T1000 (cell line): ENCODE measurements at regions not wholly inside any gene's neighbourhood (a gene's known extent, or its start where the extent isn't known, plus 50 kb on each side); places are given as distances from the start of the nearest gene placed in this dataset.
"Not testable (repeated sequence)": the region's sequence is repeated elsewhere in the genome, so short reads cannot be mapped to it uniquely, and the experiment has no call there.

ENCODE experiments used
- DNase-seq: peaks from one replicate; lab custom pipeline; 2025; ENCODE audit warnings: mixed read lengths; lab: John Stamatoyannopoulos, UW

DNA sequence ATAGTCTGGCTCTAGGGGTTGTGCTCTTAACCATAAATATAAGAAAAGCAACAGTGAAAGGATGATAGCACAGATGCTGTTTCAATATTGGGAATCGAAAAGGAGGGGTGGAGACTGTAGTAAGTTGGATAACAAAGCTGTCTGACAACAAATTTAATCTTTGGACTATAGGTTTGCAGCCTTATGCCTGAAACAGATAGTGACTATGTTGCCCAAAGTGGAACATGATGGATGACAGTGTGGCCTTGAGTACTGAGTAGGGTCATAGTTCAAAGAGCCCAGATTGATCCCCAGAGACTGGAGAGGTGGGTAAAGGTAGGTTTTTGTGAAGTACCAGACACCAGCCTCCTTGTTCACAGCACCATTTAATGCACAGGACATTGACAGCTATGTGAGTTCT, 144.0 kb upstream of the PALMD start:
- DNase-seq = no peak

DNA sequence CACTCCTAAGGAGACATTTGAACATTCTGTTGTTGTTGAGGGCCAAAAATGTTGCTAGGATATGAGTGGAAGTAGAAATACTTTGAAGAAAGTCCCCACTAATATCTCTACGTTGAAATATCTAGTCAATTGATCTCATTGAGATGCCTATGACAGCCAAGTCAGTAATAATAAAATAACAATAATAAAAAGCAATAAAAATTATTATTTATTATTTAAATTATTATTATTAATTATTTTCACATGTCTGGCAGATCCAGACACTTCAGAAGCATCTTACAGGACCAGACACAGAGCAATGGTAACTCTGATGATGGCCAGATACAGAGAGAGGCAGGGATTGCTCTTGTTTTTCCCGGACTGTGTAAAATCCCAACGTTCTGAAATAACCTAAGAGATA, 143.5 kb upstream of the PALMD start:
- DNase-seq = no peak

DNA sequence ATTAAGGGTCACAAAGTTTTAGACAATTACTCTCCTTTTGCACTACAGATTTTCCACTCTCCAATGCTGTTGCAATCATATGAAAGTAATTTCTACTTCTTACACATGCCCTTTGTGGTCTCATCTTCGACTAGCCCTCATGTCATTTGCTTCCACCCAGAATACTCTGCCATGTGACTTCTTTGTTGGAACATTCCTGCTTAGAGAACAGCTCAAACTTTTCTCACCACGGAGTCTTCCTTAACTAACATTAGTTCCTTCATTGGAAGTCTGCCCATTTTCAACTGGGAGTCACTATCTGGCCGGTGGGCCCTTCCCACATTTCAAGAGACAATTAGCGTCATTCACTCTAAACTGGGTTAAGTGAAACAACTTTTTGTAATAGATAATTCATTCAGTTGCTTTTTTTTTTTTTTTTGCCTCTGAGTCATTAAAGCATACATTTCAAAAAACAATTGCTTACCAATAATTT, 142.6 kb upstream of the PALMD start:
- DNase-seq = no peak

DNA sequence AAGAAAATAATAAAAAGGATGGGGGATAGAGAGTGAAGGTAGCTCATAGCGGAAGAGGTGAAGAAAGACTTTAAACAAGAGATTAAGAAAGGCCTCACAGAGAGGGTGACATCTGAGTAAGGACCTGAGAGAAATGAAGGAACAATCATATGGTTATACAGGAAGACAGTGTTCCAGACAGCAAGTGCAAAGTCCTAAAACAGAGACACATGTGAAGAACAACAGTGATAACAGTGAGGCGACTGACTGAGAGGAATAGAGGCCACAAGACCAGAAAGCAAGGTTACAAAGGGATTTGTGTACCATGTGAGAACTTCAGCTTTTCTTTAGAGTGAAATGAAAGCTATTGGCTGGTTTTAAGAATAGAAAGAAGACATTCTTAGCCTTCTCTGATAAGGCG, 141.6 kb upstream of the PALMD start:
- no peak for DNase-seq

DNA sequence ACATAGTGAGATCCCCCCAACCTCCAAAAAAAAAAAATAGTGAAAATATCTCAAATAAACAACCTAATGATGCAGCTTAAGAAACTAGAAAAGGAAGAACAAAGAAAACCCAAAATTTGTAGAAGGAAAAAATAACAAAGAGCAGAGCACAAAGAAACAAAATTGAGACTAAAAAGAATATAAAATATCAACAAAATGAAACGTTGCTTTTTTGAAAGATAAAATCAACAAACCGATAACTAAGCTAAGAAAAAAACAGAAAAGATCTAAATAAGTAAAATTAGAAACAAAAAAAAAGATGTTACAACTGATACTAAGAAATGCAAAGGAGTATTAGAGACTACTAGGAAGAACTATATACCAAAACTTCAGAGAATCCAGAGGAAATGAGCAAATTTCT, 139.3 kb upstream of the PALMD start:
- no peak for DNase-seq

DNA sequence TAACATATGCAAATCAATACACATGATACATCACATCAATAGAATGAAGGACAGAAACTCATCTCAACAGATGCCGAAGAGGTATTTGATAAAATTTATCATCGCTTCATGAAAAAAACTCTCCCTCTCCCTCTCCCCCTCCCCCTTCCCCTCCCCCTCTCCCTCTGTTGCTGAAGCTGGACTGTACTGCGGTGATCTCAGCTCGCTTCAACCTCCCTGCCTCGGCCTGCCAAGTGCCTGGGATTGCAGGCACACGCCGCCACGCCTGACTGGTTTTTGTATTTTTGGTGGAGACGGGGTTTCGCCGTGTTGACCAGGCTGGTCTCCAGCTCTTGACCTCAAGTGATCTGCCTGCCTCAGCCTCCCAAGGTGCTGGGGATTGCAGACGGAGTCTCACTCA, 138.5 kb upstream of the PALMD start:
- DNase-seq = not testable (repeated sequence)

DNA sequence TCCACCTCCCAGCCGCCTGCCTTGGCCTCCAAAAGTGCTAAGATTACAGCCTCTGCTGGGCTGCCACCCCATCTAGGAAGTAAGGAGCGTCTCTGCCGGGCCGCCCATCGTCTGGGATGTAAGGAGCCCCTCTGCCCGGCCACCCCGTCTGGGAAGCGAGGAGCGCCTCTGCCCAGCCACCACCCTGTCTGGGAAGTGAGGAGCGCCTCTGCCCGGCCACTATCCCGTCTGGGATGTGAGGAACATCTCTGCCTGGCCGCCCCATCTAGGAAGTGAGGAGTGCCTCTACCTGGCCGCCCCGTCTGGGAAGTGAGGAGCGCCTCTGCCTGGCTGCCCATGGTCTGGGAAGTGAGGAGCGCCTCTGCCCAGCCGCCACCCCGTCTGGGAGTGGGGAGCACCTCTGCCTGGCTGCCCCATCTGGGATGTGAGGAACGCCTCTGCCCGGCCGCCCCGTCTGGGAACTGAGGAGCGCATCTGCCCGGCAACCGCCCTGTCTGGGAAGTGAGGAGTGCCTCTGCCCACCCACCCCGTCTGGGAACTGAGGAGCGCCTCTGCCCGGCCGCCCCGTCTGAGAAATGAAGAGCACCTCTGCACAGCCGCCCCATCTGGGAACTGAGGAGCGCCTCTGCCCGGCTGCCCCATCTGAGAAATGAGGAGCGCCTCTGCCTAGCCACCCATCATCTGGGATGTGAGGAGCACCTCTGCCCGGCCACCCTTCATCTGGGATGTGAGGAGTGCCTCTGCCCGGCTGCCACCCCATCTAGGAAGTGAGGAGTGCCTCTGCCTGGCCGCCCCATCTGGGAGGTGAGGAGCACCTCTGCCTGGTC, 137.8 kb upstream of the PALMD start:
- no peak for DNase-seq

DNA sequence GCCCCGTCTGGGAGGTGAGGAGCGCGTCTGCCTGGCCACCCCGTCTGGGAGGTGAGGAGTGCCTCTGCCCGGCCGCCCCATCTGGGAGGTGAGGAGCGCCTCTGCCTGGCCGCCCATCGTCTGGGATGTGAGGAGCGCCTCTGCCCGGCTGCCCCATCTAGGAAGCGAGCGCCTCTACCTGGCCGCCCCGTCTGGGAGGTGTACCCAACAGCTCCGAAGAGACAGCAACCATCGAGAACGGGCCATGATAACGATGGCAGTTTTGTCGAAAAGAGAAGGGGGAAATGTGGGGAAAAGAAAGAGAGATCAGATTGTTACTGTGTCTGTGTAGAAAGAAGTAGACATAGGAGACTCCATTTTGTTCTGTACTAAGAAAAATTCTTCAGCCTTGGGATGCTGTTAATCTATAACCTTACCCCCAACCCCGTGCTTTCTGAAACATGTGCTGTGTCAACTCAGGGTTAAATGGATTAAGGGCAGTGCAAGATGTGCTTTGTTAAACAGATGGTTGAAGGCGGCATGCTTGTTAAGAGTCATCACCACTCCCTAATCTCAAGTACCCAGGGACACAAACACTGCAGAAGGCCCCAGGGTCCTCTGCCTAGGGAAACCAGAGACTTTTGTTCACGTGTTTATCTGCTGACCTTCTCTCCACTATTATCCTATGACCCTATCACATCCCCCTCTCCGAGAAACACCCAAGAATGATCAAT, 137.0 kb upstream of the PALMD start:
- not testable (repeated sequence) for DNase-seq

DNA sequence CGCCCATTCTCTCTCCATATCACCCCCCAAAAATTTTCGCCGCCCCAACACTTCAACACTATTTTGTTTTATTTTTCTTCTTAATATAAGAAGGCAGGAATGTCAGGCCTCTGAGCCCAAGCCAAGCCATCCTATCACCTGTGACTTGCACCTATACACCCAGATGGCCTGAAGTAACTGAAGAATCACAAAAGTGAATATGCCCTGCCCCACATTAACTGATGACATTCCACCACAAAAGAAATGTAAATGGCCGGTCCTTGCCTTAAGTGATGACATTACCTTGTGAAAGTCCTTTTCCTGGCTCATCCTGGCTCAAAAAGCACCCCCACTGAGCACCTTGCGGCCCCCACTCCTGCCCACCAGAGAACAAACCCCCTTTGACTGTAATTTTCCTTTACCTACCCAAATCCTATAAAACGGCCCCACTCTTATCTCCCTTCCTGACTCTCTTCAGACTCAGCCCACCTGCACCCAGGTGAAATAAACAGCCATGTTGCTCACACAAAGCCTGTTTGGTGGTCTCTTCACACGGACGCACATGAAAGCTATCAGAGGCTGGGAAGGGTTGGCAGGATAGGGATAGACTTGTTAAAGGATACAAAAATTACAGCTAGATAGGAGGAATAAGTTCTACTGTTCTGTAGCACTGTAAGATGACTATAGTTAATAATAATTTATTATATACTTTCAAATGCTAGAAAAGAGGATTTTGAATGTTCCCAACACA, 130.9 kb upstream of the PALMD start:
- DNase-seq = not testable (repeated sequence)

DNA sequence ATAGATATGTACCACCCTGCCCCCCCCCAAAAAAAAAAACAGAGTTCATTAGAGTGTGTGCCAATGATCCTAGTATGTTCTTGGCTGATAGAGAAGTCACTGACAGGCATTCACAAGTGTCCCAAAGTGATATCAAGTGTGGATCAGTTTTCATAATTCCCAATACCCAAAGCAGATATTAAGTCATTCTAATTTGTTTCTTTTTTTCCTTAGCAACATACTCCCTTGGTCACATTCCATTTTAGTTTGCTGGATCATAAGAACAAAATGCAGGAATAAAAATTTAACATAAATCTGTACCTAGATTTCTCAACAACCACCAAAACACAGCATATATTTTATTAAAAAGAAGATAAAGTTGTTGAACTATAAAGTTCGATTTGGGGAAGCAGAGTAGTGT, 129.8 kb upstream of the PALMD start:
- DNase-seq = no peak

DNA sequence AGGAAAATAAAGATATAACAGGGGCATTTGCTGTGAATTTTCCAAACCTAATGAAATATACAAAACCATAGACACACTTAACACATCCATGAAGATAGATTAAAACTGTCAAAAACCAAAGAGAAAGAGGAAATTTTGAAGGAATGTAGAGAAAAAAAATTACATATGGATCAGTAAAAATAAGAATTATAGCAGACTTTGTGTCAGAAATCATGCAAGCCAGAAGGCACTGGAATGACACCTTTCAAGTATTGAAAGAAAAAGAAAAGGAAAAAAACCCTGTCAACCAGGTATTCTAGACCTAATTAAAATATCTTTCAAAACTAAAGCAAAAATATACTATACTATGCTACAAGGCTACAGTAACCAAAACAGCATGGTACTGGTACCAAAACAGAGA, 125.8 kb upstream of the PALMD start:
- no peak for DNase-seq

DNA sequence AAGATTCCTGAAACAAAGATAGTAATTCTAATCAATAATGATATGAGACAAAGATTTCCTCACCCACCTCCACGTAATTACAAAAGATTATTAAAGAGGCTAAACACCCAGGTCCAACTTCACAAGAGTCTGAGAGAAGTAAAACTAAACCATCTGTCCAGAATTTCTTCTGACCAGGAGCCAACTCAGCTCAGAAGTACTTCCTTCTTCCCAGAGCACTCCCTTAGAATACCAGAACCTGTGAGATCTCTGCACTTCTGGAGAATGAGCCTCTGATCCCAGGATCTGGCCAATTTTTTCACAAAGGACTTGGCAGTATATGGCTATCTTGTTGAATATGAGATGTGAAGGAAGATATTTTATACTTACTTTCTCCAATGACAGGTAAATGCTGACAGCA, 120.6 kb upstream of the PALMD start:
- no peak for DNase-seq

DNA sequence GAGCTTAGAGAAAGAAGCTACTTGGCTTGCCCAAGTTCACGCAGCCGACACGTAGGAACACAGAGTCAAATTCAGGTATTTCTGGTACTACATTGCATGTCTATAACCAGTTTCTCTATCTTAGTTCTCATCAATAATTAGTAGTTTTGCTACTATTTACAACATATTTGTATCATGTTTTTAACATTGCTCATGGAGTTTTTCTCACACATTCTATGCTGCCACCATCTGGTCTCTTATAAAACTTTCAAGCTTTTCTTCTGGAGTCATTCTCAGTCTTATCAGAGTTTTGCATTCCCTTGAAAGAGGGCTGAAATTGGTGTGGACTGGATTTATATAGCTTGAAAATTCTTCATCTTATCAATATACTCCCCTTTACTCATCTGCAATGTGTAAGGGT, 118.8 kb upstream of the PALMD start:
- no peak for DNase-seq

DNA sequence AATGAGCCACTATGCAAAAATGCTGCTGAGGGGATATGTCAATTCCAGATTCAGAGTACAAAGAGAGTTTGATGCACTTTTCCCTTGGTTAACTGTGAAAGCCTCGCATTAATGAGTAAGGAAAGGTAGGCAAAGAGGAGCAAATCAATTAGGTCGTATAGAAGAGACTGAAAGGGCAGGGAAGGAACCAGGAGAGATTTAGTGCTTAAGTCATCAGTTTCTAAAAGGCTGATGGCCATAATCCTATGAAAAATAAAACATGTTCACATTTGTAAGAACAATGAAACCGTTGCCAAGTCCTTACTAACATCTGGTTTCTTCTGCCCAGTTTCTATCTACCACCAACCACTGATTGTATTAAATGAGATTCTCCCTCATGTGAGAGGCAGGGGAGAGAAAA, 118.4 kb upstream of the PALMD start:
- no peak for DNase-seq

DNA sequence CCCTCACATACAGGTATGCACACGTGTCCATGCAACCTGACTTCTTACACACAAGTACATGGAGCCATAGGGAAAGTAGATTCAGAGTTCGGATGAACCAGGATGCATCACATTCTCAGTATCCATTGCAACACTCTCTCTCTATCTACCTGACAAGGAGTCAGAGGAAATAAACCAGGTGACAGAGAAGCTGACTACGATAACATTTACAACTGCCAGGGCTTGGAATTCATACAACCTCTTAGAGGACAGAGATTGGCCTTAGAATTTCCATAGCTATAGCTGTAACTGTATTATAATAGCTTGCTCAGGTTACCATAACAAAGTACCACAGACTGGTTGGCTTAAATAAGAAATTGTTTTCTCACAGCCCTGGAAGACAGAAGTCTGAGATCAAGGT, 116.9 kb upstream of the PALMD start:
- DNase-seq = no peak

DNA sequence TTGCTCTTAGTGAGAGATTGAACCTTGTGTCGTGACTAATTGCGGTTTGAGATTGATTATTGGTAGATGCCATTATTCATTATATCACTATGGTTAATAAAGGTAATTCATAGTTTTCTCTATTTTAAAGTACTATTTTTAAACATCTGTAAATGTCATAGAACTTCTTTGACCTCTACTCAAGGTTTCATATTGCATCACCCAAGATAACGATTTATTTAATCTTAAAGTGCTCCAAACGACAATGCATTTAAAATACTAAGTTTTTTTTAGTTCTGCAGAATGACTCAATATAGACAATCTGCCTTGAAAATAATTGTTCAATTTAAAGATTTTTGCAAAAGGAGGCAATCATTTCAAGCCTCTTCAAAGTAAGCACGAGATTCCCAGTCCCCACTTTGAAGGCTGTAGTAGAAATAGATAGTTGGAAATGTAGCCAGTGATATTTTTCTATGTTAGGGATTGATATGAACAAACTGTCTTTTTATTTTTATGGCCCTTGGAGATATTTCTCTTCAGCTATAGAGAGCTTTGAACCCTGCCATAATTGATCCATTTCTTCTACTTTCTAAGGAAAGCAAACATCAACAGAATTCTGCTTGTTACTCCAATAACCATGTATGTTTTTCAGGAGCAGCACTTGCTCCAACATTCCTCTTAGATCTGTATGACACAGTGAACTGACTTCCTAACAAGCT, 114.2 kb upstream of the PALMD start:
- DNase-seq = no peak

DNA sequence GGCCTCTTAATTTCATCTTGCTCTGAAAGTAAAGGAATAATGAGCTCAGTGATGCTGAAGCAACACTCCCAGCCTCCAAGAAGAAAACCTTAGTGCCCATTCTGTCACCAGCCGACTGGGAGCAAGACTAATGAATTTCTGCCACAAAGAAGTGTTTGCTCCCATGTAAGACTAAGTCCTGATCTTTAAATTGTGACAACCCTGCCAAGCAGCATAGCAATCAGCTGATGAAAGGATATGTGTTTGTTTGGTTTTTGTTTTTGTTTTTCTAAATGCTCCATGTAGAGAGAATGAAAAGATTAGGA, 113.7 kb upstream of the PALMD start:
- no peak for DNase-seq

DNA sequence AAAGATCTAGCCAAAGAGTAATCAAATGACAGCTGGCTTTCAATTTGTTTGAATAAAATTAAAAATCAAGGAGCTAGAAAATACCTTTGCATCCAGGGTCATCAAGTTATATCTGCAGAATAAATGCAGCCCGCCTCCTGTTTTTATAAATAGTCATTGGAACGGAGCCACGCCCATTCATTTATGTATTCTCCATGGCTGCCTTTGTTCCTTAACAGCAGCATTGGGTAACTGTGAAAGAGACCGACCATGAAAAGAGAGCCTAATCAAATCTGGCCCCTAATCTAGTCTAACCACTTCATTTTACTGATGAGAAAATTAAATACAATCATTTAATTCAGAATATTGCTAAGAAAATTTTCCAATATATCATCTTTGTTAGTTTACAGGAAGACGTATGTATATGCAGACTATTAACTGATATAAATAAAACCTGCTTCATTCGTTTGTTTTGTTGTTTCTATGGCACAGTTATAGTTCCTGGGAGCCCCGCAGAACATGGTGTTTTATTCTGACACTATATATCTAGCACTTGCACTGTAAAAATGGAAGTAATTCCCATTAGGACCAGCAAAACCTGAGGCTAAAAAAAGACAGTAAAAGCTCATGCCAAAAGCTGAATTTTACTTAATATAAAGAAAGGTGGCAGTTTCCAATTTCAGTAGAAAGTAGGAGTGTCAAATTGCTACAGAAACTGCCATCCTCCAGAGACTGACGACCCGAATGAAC, 111.8 kb upstream of the PALMD start:
- no peak for DNase-seq

DNA sequence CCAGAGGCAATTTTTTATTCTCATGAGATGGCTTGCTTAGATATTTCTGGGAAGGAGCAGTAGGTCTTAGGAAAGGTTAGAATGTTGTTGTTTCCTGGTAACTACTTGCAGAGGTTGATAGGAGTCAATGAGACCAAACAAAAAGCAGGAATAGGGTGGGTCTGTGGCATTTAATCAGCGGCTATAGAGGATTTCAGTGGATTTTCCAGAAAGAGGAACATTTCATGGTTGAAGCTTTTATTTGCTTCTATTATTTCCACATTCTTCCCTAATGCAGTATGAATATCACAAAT, 111.3 kb upstream of the PALMD start:
- DNase-seq = no peak

DNA sequence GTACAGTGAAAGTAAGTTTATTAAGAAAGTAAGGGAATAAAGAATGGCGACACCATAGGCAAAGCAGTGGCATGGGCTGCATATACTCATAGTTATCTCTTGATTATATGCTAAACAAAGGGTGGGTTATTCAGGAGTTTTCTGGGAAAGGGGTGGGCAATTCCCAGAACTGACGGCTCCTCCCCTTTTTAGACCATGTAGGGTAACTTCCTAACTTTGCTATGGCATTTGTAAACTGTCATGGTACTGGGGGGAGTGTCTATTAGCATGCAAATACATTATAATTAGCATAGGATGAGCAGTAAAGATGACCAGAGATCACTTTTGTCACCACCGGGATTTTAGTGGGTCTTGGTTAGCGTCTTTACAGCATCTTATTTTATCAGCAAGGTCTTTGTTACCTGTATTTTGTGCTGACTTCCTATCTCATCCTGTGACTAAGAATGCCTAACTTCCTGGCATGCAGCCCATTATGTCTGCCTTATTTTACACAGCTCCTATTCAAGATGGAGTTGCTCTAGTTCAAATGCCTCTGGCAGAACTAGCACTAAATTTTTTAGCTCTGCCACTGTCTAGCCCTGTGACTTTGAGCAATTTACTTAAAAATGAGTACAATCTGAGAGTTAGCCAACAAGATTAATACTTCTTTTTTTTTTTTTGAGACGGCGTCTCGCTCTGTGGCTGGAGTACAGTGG, 110.3 kb upstream of the PALMD start:
- DNase-seq = no peak

DNA sequence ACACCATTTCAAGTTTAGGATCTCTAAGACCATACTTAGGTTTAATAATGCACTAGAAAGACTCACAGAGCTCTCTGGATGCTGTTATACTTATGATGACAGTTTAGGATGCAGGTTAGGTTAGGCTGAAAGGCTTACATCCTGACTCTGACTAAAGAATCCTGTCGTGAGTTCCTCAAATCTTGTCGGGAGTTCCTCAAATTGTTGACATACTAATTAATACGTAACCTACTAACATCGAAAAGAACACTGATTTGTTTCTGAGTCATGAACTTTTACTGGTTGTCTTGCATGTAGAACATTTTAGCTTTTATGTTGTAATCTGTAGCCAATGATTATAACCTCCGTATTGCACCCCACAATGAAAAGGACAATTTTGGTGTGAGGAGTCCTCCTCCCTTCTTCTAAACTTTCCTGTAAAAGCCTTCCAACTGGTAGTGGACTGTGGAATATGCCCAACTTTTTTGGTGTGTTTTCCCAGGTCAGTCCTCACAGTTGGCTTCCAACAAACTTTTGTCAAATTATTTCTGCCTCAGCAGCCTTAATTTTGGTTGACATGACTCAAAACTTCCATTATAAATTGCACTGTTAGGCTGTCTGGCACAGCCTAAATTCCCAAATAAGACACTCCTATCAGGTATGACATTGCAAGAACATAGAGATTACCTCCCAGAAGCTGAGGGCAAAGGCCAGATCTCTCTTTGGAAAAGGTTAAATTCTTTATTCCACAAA, 107.9 kb upstream of the PALMD start:
- no peak for DNase-seq
